Activated T-cell treated with anti-CD3 and anti-CD28 coated beads, Interleukin-2, amount 50 U/mL, for 4 hours (primary cell): ENCODE measurements at regions not wholly inside any gene's neighbourhood (a gene's known extent, or its start where the extent isn't known, plus 50 kb on each side); places are given as distances from the start of the nearest gene placed in this dataset.

Source experiments
- ATAC-seq, 2 donors: fragments of 200-7000 bp; cut with Tn5 transposase; one replicate each; pipeline ENCODE4 v1.10.0; 2021
- DNase-seq: peaks from one replicate; pipeline ENCODE4 v3.0.0-alpha.2; 2020
- H3K27me3 Mint-ChIP-seq: one replicate; pipeline ENCODE4 v1.8.0; 2021; ENCODE audit warnings: low read depth, mixed read lengths
- H3K36me3 Mint-ChIP-seq: one replicate; pipeline ENCODE4 v1.8.0; 2022; ENCODE audit warnings: mixed read lengths; ENCODE audit not compliant: insufficient read depth
- H3K4me1 Mint-ChIP-seq: one replicate; pipeline ENCODE4 v1.8.0; 2021; ENCODE audit warnings: low read depth, mixed read lengths
- H3K4me3 Mint-ChIP-seq: one replicate; pipeline ENCODE4 v1.8.0; 2021; ENCODE audit warnings: mild to moderate bottlenecking, moderate library complexity, mixed read lengths
- H3K9me3 Mint-ChIP-seq: one replicate; pipeline ENCODE4 v1.8.0; 2021; ENCODE audit warnings: mixed read lengths

DNA sequence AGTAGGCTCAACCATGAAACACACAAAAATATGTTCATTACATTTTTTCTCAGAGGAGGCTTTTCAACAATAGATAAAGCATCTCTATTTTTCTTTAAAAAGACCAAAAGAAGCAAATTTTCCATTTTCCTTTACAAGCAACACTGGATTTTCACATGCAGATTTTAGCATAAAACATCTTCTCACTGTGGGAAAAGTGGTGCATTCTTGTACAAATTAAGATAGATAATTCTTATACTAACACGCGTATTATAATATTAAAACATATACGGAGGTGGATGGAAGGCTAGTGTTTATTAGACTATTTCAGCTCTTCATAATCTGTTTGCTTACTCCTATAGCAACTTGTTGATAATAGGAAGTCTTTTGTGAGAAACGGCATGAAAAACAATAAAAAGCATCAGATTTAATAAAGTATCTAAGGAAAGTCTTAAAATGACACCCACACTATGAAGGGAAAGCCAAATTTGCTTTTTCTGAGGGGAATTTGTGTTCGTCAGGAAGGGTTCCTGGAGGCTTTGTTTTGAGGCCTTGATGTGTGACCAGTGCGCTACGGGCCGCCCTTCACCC is 529.6 kb downstream of the SOX2 start:
- H3K27me3 Mint-ChIP-seq = no peaks in the 10 kb centered on the region
- no peak for ATAC-seq
- H3K9me3 Mint-ChIP-seq = no peaks in the 10 kb centered on the region
- no peaks in the 10 kb centered on the region for H3K36me3 Mint-ChIP-seq
- H3K4me3 Mint-ChIP-seq = no peak overlapping the region
- DNase-seq = no peak
- no peaks in the 10 kb centered on the region for H3K4me1 Mint-ChIP-seq

DNA sequence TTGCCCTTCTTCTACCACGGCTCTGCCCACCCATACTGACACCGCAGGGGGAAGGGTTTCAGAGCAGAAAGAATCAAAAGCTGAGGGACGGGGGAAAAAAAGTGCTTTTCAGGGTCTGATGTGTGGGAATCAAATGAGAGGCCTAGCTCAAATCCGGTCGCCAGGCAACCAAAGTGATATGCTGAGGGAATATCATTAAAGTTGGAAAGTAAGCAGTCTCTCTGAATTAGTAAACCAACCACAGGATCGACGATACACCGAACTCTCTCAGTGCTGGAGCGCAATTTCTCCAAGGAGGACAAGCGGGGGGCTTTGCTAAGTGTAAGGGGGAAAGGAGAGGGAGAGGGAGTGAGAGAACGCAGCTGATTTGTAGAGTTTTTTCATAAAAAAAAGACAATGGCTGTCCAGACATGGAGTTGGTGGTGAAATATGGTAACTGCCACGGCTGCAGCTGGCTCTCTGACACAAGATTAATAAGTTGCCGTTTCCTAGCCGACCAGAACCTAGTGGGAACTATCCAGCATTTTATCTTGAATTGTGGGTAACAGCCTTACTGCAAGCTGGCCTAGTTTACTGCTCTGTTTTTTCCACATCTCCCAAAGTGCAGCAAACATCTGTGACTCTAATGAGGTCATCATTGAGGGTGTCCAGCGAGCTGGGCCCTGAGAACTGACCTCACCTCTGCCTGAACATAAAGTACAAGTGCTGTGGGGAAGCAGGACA is 530.2 kb downstream of the SOX2 start:
- Mint-ChIP-seq H3K36me3 (no peaks in the 10 kb centered on the region), H3K27me3 (no peaks in the 10 kb centered on the region), H3K4me3 (no peak overlapping the region), H3K9me3 (no peaks in the 10 kb centered on the region), H3K4me1 (no peaks in the 10 kb centered on the region)
- DNase-seq = no peak
- no peak for ATAC-seq

GRCh38 chr3:182242489-182242942 is 530.8 kb downstream of the SOX2 start:
- H3K36me3 Mint-ChIP-seq = no peaks in the 10 kb centered on the region
- no peaks in the 10 kb centered on the region for H3K4me1 Mint-ChIP-seq
- no peak for ATAC-seq
- no peaks in the 10 kb centered on the region for H3K27me3 Mint-ChIP-seq
- no peak for DNase-seq
- H3K9me3 Mint-ChIP-seq = no peaks in the 10 kb centered on the region
- no peak overlapping the region for H3K4me3 Mint-ChIP-seq

GRCh38 chr3:182243625-182244024 is 531.9 kb downstream of the SOX2 start:
- Mint-ChIP-seq H3K36me3 (no peaks in the 10 kb centered on the region), H3K4me1 (no peaks in the 10 kb centered on the region), H3K27me3 (no peaks in the 10 kb centered on the region), H3K9me3 (no peaks in the 10 kb centered on the region), H3K4me3 (no peak overlapping the region)
- DNase-seq (no peak), ATAC-seq (no peak)

- H3K36me3 Mint-ChIP-seq = no peaks in the 10 kb centered on the region
- H3K4me3 Mint-ChIP-seq = no peak overlapping the region
- H3K9me3 Mint-ChIP-seq = no peaks in the 10 kb centered on the region
- ATAC-seq (no peak), DNase-seq (no peak)
- no peaks in the 10 kb centered on the region for H3K27me3 Mint-ChIP-seq
- H3K4me1 Mint-ChIP-seq = no peaks in the 10 kb centered on the region
Observed at GRCh38 chr3:182244222-182244971, 532.7 kb downstream of the SOX2 start.

GRCh38 chr3:182245059-182245458 is 533.3 kb downstream of the SOX2 start:
- Mint-ChIP-seq H3K4me3 (no peak overlapping the region), H3K36me3 (no peaks in the 10 kb centered on the region), H3K9me3 (no peaks in the 10 kb centered on the region), H3K4me1 (no peaks in the 10 kb centered on the region), H3K27me3 (no peaks in the 10 kb centered on the region)
- no peak for DNase-seq
- no peak for ATAC-seq

DNA sequence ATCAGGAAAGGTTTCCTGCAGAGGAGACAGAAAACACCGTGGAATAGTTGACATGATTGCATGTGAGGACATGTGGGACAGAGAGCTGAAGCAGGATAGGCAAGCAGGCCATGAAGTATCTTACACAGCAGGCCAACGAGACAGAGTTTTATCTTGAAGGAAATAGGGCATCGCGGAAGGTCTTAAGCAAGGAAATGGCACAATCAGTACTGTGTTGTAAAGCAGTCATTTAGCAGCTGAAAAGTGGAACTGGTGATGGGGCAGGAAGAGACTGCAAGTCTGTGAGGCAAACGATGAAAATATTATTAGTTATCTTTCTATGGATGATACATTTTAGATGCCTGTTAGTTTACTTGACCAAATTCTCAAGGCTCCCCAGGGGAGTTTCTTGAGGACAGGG is 535.1 kb downstream of the SOX2 start:
- no peaks in the 10 kb centered on the region for H3K4me1 Mint-ChIP-seq
- H3K4me3 Mint-ChIP-seq = no peak overlapping the region
- H3K9me3 Mint-ChIP-seq = no peaks in the 10 kb centered on the region
- DNase-seq (no peak), ATAC-seq (no peak)
- no peaks in the 10 kb centered on the region for H3K36me3 Mint-ChIP-seq
- H3K27me3 Mint-ChIP-seq = no peaks in the 10 kb centered on the region

GRCh38 chr3:182248349-182248880 is 536.7 kb downstream of the SOX2 start:
- DNase-seq (no peak), ATAC-seq (no peak)
- Mint-ChIP-seq H3K4me3 (no peak overlapping the region), H3K36me3 (no peaks in the 10 kb centered on the region), H3K4me1 (no peaks in the 10 kb centered on the region), H3K27me3 (no peaks in the 10 kb centered on the region), H3K9me3 (no peaks in the 10 kb centered on the region)

GRCh38 chr3:182252802-182253201 is 540.5 kb upstream of the ATP11B start:
- no peaks in the 10 kb centered on the region for H3K9me3 Mint-ChIP-seq
- H3K4me1 Mint-ChIP-seq = no peaks in the 10 kb centered on the region
- no peak overlapping the region for H3K4me3 Mint-ChIP-seq
- ATAC-seq = no peak
- H3K36me3 Mint-ChIP-seq = no peaks in the 10 kb centered on the region
- peaks cover 3% of the 10 kb centered on the region for H3K27me3 Mint-ChIP-seq
- DNase-seq = no peak

- H3K9me3 Mint-ChIP-seq = no peaks in the 10 kb centered on the region
Observed at GRCh38 chr3:182255158-182255557, 538.1 kb upstream of the ATP11B start.

GRCh38 chr3:182257361-182257760 is 535.9 kb upstream of the ATP11B start:
- no peak for DNase-seq
- H3K36me3 Mint-ChIP-seq = no peaks in the 10 kb centered on the region

More at GRCh38 chr3:182255158-182255557, 538.1 kb upstream of the ATP11B start:
- Mint-ChIP-seq H3K4me3 (no peak overlapping the region), H3K4me1 (no peaks in the 10 kb centered on the region), H3K36me3 (no peaks in the 10 kb centered on the region), H3K27me3 (peaks cover 3% of the 10 kb centered on the region)
- DNase-seq (no peak), ATAC-seq (no peak)

DNA sequence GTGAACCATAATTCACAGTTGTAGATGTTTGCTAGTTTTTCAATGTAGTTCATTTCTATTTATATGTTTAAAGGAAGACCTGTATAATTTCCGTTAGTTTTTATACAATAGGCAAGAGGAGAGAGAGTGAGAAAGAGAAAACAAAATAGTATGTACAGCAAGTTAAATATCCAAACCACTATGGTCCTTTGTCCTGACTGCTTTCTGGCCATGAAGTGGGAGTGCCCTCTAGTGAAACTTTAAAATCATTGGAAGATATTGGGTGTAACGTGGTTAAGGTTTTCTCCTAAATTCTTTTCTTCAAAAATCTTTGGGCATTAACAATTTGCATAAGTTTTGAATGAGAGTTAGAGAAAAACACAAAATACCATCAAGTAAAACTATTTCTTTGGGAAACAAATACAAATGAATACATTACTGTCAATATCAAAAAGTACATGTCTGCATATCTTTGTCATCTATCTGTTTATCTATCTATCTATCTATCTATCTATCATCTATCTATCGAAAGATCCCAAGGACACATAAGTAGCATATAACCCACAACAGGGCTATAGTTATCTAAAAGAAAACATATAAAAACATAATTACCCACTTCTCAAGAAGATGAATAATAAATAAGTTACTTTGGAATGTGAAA is 534.6 kb upstream of the ATP11B start:
- H3K4me3 Mint-ChIP-seq = no peak overlapping the region
- ATAC-seq = no peak
- H3K27me3 Mint-ChIP-seq = peaks cover 6% of the 10 kb centered on the region
- no peaks in the 10 kb centered on the region for H3K4me1 Mint-ChIP-seq
- H3K36me3 Mint-ChIP-seq = no peaks in the 10 kb centered on the region
- H3K9me3 Mint-ChIP-seq = no peaks in the 10 kb centered on the region
- DNase-seq = no peak

More at GRCh38 chr3:182257361-182257760, 535.9 kb upstream of the ATP11B start:
- Mint-ChIP-seq H3K4me1 (no peaks in the 10 kb centered on the region), H3K9me3 (no peaks in the 10 kb centered on the region), H3K4me3 (no peak overlapping the region), H3K27me3 (peaks cover 6% of the 10 kb centered on the region)
- no peak for ATAC-seq

- Mint-ChIP-seq H3K4me1 (no peaks in the 10 kb centered on the region), H3K4me3 (no peak overlapping the region), H3K36me3 (no peaks in the 10 kb centered on the region), H3K9me3 (no peaks in the 10 kb centered on the region), H3K27me3 (peaks cover 5% of the 10 kb centered on the region)
- DNase-seq (no peak), ATAC-seq (no peak)
Observed at GRCh38 chr3:182259579-182259978, 533.7 kb upstream of the ATP11B start.

DNA sequence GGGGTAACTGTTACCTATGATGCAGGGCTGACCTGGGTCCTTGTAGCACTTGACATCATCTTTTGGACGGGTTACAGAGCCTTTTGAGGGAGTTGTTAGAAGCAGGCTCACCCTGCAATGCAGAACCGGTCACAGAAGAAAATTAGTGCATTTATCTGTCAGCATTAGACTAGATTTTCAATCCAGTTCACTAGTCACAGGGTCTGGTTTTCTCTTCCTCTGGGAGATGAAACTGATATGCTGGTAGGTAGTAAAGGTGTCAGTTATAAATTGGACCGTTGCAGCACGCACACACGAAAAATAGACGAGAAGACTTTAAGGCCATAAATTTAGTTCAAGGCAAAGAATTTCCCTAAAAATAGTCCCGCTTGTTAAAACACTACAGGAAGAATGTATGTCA is 532.3 kb upstream of the ATP11B start:
- H3K9me3 Mint-ChIP-seq = no peaks in the 10 kb centered on the region
- H3K27me3 Mint-ChIP-seq = peaks cover 3% of the 10 kb centered on the region
- no peaks in the 10 kb centered on the region for H3K36me3 Mint-ChIP-seq
- H3K4me3 Mint-ChIP-seq = no peak overlapping the region
- no peaks in the 10 kb centered on the region for H3K4me1 Mint-ChIP-seq
- ATAC-seq (no peak), DNase-seq (no peak)
